Smooth muscle cell (in vitro differentiated cells): ENCODE measurements at regions not wholly inside any gene's neighbourhood (a gene's known extent, or its start where the extent isn't known, plus 50 kb on each side); places are given as distances from the start of the nearest gene placed in this dataset.

Experiments used
- DNase-seq: peaks from one replicate; lab custom pipeline; 2025; ENCODE audit not compliant: unreplicated experiment; lab: John Stamatoyannopoulos, UW
- H2AFZ ChIP-seq: fragments of 200-600 bp; sonication (generic); 2 replicates; pipeline ENCODE4 v1.6.0; 2016; ENCODE audit warnings: antibody characterized with exemption, low read depth, mild to moderate bottlenecking
- H3F3A ChIP-seq: fragments of 200-600 bp; sonication (generic); 2 replicates; pipeline ENCODE4 v1.6.0; 2017; ENCODE audit warnings: antibody characterized with exemption, low read depth
- H3K27ac ChIP-seq: fragments of 200-600 bp; sonication (generic); 2 replicates; pipeline ENCODE4 v1.5.1; 2016; ENCODE audit warnings: low read depth, mild to moderate bottlenecking
- H3K27me3 ChIP-seq: fragments of 200-600 bp; sonication (generic); 2 replicates; pipeline ENCODE4 v1.6.1; 2016; ENCODE audit warnings: low read depth, mild to moderate bottlenecking
- H3K36me3 ChIP-seq: fragments of 200-600 bp; sonication (generic); 2 replicates; pipeline ENCODE4 v1.5.1; 2016; ENCODE audit warnings: low read depth
- H3K4me1 ChIP-seq: fragments of 200-600 bp; sonication (generic); 2 replicates; pipeline ENCODE4 v1.5.1; 2016; ENCODE audit warnings: low read depth
- H3K4me2 ChIP-seq: fragments of 200-600 bp; sonication (generic); 2 replicates; pipeline ENCODE4 v1.6.0; 2016; ENCODE audit warnings: mild to moderate bottlenecking
- H3K4me3 ChIP-seq: fragments of 200-600 bp; sonication (generic); 2 replicates; pipeline ENCODE4 v1.5.1; 2016; ENCODE audit warnings: mild to moderate bottlenecking
- H3K79me2 ChIP-seq: fragments of 200-600 bp; sonication (generic); 2 replicates; pipeline ENCODE4 v1.6.0; 2016; ENCODE audit warnings: low read depth, mild to moderate bottlenecking
- H3K9ac ChIP-seq: fragments of 200-600 bp; sonication (generic); 2 replicates; pipeline ENCODE4 v1.6.0; 2016; ENCODE audit warnings: low read depth
- H3K9me3 ChIP-seq: fragments of 200-600 bp; sonication (generic); replicated peaks from 2 replicates; pipeline ENCODE4 v1.5.1; 2016; ENCODE audit warnings: low read depth
- H4K20me1 ChIP-seq: fragments of 200-600 bp; sonication (generic); 2 replicates; pipeline ENCODE4 v1.6.0; 2016; ENCODE audit warnings: low read depth
- CTCF ChIP-seq: fragments of 200-600 bp; sonication (generic); IDR thresholded peaks from 2 replicates; pipeline ENCODE4 v1.5.1; 2017; ENCODE audit warnings: borderline replicate concordance, mild to moderate bottlenecking, antibody characterized with exemption; ENCODE audit not compliant: insufficient read depth, poor library complexity, severe bottlenecking
- WGBS: methylation state at CpG from one replicate; pipeline ENCODE4 v1.1.7; 2016; ENCODE audit warnings: low lambda C conversion rate; 5-methylcytosine and 5-hydroxymethylcytosine counted together

GRCh38 chr7:41245916-41246315 is 457.0 kb downstream of the INHBA start:
- Histone ChIP-seq H3K36me3 (no peaks in the 10 kb centered on the region), H3K4me1 (no peaks in the 10 kb centered on the region), H2AFZ (no peak overlapping the region), H3F3A (no peaks in the 10 kb centered on the region), H3K9me3 (no peaks in the 10 kb centered on the region), H3K27me3 (no peaks in the 10 kb centered on the region), H3K4me2 (no peak overlapping the region), H3K27ac (peak overlapping the region; percentile 0), H3K4me3 (no peak overlapping the region), H3K79me2 (no peaks in the 10 kb centered on the region), H3K9ac (no peak overlapping the region), H4K20me1 (no peaks in the 10 kb centered on the region)
- 89% methylated on average over 1 of the region's 1 CpG for whole genome bisulfite sequencing
- TF ChIP-seq CTCF = no peak
- DNase-seq = no peak

GRCh38 chr7:41244246-41244645 is 458.6 kb downstream of the INHBA start:
- Histone ChIP-seq H3K27me3 (no peaks in the 10 kb centered on the region), H3K79me2 (no peaks in the 10 kb centered on the region), H3K36me3 (no peaks in the 10 kb centered on the region), H3K27ac (no peak overlapping the region), H3K9me3 (no peaks in the 10 kb centered on the region), H3K4me3 (no peak overlapping the region), H4K20me1 (no peaks in the 10 kb centered on the region), H3K4me1 (no peaks in the 10 kb centered on the region), H2AFZ (peak overlapping the region; percentile 38), H3K9ac (no peak overlapping the region), H3K4me2 (no peak overlapping the region), H3F3A (no peaks in the 10 kb centered on the region)
- WGBS = 48% methylated on average over 4 of the region's 4 CpGs
- no peak for TF ChIP-seq CTCF
- no peak for DNase-seq

- Histone ChIP-seq H2AFZ (no peak overlapping the region), H3F3A (no peaks in the 10 kb centered on the region), H3K9ac (no peak overlapping the region), H3K4me3 (no peak overlapping the region), H4K20me1 (no peaks in the 10 kb centered on the region), H3K27me3 (no peaks in the 10 kb centered on the region), H3K4me2 (no peak overlapping the region), H3K36me3 (no peaks in the 10 kb centered on the region), H3K27ac (no peak overlapping the region), H3K4me1 (no peaks in the 10 kb centered on the region), H3K79me2 (no peaks in the 10 kb centered on the region), H3K9me3 (no peaks in the 10 kb centered on the region)
- WGBS = 97% methylated on average over 6 of the region's 6 CpGs
- no peak for DNase-seq
- TF ChIP-seq CTCF = no peak
Observed at GRCh38 chr7:41241641-41242040, 461.2 kb downstream of the INHBA start.

GRCh38 chr7:41239596-41239995 is 463.3 kb downstream of the INHBA start:
- 26% methylated on average over 1 of the region's 1 CpG for WGBS

More at GRCh38 chr7:41239596-41239995, 463.3 kb downstream of the INHBA start:
- no peaks in the 10 kb centered on the region for H4K20me1 ChIP-seq
- H3K9me3 ChIP-seq = no peaks in the 10 kb centered on the region
- no peak overlapping the region for H3K27ac ChIP-seq
- no peaks in the 10 kb centered on the region for H3K4me1 ChIP-seq
- H3K4me2 ChIP-seq = no peak overlapping the region
- no peaks in the 10 kb centered on the region for H3K27me3 ChIP-seq
- H3K4me3 ChIP-seq = no peak overlapping the region
- no peak for TF ChIP-seq CTCF
- H3F3A ChIP-seq = no peaks in the 10 kb centered on the region
- H3K79me2 ChIP-seq = no peaks in the 10 kb centered on the region
- no peak overlapping the region for H3K9ac ChIP-seq
- peak overlapping the region; percentile 41 for H2AFZ ChIP-seq
- DNase-seq = no peak
- no peaks in the 10 kb centered on the region for H3K36me3 ChIP-seq
